AML-193 (cell line): ENCODE measurements at regions not wholly inside any gene's neighbourhood (a gene's known extent, or its start where the extent isn't known, plus 50 kb on each side); places are given as distances from the start of the nearest gene placed in this dataset.
A peak's percentile ranks its signal among the peaks of the same experiment; 100 is the strongest.

ENCODE experiments used
- DNase-seq, 2 experiments: peaks; one replicate each; lab custom pipeline; 2025; lab: John Stamatoyannopoulos, UW

DNA sequence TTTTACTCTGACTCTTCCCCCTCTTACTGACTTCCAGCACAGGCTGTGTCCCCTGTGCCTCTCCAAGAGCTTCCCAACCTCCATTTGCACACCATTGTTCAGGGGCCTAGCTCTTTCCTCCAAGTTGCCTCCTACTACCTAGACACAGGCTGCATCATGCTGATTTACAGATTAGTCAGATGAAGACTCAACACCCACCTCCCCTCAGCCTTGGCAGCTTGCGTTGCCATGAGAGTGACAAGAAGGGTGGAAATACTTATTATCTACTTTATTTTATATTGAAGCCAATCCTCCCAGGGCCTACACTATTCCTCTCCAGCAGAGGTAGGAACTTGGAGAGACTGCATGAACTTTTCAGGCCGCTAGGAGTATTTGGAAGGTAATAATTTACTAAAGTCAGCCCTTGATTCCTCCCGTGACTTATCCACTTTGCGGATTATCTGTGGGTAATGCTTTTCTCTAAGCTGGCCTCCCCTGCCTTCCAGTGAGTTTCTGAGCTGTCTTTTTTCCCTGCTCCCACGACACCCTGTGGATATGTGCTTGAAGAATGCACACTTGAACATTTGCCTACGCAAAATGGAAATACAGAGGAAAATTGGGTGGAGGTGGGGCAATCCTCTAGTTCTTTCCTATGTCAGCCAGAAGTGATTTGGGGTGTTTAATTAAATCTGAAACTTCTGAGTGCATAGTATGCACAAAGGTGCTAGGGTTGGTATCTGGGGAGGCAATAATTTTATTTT is 74.1 kb upstream of the TMEM164 start:
- no peak for DNase-seq

- DNase-seq, result no peak
Measured at GRCh38 chrX:109931677-109932076, 71.2 kb upstream of the TMEM164 start.

GRCh38 chrX:109934434-109934833 is 68.5 kb upstream of the TMEM164 start:
- DNase-seq, result no peak

- DNase-seq, result no peak
Measured at GRCh38 chrX:109934935-109935334, 68.0 kb upstream of the TMEM164 start.

DNA sequence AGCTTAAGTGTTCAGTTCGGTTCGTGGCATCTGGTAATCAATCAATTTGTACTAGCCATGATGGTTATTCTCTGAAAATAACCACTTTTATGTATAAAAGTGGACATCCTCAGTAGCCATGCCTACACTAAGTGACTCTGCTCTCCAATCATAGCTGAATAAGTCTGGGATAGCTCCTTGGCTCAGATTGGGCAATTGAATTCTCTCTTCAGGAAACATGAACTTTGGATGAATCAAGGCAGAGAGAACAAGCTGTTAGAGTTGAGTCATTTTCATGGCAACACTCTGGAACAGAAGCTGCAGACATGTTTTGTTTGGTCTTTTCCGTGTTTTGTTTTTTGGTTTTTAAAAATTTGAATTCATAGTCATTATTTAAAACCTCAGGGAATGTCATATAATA is 66.8 kb upstream of the TMEM164 start:
- DNase-seq, result no peak

- DNase-seq, result no peak
Measured at GRCh38 chrX:109936598-109936997, 66.3 kb upstream of the TMEM164 start.

- no peak for DNase-seq
Measured at GRCh38 chrX:109939498-109939897, 63.4 kb upstream of the TMEM164 start.

GRCh38 chrX:109940411-109940810 is 62.5 kb upstream of the TMEM164 start:
- DNase-seq, result no peak

- DNase-seq, result no peak
Measured at GRCh38 chrX:109943092-109943739, 59.7 kb upstream of the TMEM164 start.

DNA sequence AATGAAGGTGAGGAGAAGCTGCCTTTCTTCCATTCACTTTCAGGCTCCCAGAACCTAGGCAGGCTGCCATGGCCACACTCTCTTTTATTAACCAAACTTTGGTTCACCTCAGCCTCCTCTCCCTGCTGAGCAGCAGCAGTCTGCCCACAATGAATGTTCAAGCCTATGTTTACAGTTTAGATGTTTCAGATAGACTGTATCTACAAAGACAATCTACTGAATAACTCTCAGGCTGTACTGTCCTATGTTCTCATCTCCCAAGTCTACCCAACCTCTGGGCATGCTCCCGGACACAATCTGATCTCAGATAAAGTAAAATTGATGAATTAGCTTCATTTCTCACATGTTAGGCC is 59.2 kb upstream of the TMEM164 start:
- no peak for DNase-seq

- DNase-seq, result no peak
Measured at GRCh38 chrX:109952050-109952449, 50.9 kb upstream of the TMEM164 start.

DNA sequence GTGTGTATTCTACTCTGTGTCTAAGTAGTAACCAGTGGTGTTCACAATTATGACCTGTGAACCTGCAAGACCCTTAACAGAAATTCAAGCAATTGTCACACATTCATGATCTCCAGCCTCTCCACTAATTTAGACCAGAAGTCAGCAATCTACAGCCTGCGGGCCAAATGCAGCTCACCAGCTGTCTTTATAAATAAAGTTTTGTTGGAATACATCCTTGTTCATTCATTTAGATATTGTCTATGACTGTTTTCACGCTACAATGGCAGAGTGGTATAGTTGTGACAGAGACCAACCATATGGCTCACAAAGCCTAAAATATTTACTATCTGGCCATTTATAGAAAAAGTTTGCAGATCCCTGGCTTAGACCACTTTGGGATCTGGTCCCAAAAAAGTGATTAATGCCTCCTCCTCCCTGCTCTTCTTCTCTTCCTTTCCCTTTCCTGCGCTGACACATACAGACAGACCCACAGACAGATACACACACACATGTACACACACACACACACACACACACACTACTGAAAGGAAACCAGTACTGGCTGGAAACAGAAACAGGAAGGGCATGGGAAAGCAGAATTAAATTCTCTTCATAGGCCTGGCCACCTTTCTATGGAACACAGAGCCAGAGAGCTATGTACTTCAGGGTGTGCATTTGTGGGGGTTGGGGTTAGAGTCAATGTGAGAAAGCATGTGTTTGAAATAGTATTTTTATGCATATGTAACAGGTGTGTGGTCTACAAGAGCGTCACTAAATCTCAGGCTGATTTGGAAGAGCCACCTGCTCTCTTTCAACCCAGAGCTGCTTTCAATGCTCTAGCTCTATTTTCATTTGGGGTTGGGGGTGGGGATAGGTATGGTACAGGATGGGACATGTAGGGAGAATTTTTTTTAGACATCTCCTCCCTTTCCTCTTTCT is 49.7 kb upstream of the TMEM164 start:
- peak in 1 of 2 experiments; percentile 20 for DNase-seq
